GM12801 (cell line): ENCODE measurements at regions not wholly inside any gene's neighbourhood (a gene's known extent, or its start where the extent isn't known, plus 50 kb on each side); places are given as distances from the start of the nearest gene placed in this dataset.

Source experiments
- TF ChIP-seq, protein P1 (sequence below): IDR thresholded peaks from one replicate; pipeline ENCODE4 v1.5.1; 2011; ENCODE audit warnings: control low read depth; ENCODE audit not compliant: insufficient read length; ENCODE audit errors: extremely low read depth

DNA sequence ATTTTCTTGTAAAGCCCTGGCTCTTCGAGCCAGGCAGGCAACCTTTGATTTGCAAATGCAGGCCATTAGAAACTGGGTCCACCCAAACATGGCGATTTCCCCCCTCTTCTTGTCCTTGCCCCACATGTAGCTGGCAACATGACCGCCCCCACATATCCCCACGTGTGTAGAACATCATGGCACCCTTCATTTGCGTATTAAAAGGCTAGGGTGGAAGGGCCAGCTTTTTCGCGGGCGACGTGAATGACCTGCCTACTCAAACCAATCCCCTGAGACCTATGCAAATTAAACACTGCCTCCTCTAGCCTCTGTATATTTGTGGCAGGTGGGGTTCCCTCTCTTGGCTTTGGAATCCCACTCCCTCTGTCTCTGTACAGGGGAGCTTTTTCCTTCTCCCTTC is 107.0 kb upstream of the CLINT1 start:
- TF ChIP-seq, protein P1, sequence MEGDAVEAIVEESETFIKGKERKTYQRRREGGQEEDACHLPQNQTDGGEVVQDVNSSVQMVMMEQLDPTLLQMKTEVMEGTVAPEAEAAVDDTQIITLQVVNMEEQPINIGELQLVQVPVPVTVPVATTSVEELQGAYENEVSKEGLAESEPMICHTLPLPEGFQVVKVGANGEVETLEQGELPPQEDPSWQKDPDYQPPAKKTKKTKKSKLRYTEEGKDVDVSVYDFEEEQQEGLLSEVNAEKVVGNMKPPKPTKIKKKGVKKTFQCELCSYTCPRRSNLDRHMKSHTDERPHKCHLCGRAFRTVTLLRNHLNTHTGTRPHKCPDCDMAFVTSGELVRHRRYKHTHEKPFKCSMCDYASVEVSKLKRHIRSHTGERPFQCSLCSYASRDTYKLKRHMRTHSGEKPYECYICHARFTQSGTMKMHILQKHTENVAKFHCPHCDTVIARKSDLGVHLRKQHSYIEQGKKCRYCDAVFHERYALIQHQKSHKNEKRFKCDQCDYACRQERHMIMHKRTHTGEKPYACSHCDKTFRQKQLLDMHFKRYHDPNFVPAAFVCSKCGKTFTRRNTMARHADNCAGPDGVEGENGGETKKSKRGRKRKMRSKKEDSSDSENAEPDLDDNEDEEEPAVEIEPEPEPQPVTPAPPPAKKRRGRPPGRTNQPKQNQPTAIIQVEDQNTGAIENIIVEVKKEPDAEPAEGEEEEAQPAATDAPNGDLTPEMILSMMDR = no peak

DNA sequence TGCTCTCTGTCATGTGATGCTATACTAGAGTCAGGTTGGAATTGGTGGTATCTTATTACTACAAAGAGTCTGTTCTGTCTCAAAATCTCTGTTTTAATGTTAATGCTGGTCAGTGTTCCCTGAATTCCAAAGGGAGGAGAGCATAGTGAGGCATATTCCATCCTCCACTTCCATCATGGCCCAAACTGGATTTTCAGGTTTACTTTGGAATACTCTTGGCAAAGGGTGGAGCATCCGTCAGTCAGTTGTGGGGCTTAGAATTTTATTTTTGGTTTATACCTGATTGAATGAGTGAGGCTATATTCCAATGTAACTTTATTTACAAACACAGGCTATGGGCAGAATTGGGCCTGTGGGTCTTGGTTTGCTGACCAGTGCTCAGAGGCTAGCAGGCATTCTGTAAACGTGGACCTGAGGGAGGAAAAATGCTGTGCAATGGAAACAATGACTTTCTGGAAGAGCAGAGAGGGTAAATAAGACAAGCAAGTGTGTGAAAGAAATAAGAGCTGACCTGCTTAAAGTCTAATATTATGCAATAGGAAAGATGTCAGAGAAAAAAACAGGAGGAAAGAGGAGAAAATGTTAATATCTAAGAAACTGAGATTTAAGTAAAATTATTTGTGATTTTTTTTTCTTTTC is 106.2 kb upstream of the CLINT1 start:
- TF ChIP-seq, protein P1 = no peak

DNA sequence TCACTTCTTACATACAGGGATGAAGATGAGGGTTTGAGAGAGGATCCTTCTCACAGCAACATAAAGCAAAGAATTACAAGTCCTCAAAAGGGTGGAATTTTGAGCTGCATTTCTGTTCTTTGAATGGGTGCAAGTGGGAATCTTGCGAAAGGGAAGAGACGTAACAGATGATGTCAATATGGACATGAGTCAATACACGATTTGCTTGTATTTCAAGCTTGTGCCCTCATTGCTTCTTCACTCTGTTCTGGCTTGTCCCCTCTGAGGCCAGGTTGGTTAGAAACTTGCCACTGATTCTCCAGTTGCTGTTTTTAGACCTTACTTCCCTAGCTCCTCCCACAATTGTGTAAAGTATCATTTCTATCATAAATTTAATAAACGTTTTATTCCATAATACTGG is 104.8 kb upstream of the CLINT1 start:
- TF ChIP-seq, protein P1 = no peak

DNA sequence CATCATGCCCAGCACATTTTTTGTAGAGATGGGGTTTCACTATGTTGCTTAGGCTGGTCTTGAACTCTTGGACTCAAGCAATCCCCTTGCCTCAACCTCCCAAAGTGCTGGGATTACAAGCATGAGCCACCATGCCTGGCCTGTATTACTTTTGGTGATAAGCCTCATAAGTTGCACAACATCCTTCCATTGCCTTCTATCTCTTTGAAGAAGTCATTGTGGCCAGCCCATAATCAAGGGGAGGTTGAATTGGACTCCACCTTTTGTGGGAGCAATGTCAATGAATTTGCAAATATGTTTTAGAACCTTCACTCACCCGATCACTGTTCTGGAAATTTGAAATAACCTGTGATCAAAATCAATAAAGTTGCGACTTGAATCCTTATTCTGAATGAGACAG is 104.3 kb upstream of the CLINT1 start:
- TF ChIP-seq, protein P1 = no peak

DNA sequence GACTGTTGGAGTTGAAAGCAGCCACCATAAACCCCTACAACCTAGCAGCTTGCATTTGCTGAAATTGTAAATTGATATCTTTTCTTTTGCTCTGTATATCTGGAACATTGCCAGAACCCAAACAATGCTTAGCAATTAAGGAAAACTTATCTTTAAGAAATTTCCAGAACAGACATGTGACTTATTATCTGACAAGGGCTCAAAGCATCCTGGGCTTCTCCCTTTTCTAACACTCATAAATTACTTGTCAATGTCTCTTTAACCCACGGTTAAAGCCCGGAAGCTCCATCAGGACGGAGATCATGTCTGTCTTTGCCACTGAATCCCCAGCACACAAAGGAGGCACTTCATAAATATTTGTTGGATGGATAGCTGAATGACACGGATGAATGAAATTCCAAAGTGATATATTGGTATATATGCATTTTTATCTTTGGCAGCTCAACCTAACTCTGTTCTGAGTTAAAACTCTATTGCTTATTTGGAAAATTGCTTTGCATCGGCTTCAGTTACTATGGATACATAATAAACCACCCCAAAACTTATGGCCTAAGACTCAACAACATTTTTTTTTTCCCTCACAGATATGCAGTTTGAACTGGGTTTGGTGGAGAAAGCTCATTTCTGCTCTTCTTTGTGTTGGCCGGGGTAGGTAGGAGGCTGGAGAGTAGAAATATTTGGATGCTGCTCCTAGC is 103.1 kb upstream of the CLINT1 start:
- TF ChIP-seq, protein P1 = no peak

DNA sequence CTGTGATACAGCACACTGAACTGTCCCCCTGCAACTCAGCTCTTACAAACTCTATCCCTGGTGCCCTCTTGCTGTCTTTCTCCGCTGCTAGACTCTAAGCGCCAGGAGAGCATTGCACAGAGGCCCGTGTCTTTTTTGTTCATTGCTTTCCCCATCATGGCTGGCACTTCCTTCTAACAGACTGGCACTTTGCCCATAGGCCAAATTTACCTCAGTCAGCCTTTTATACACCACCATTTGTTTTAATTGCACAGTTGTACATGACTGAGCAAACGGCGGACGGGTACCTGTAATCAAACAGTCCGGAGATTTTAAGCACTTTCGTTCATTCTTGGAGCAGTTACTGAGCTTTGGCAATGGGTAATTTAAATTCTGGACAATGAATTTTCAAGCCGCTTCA is 102.2 kb upstream of the CLINT1 start:
- TF ChIP-seq, protein P1 = no peak

DNA sequence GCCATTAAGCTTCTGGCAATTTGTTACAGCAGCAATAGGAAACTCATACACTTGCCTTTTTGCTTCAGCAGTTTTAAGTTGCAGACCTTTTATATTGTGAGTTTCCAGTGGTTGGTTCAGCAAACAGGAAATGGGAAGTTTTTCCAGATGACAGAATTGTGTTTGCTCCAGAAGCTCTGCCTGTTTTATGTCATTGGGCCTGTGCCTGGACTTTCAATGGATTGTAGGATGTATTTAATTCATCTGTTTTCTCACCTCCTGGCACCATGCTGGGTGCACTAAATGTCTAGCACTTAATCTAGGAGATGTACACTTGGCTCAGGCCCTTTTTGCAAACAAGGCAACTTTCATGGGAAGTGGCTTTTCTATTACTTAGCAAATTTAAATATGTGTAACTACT is 100.4 kb upstream of the CLINT1 start:
- TF ChIP-seq, protein P1 = no peak
